Motor neuron (in vitro differentiated cells): ENCODE measurements at regions not wholly inside any gene's neighbourhood (a gene's known extent, or its start where the extent isn't known, plus 50 kb on each side); places are given as distances from the start of the nearest gene placed in this dataset.
"Not testable (repeated sequence)": the region's sequence is repeated elsewhere in the genome, so short reads cannot be mapped to it uniquely, and the experiment has no call there.

Experiments used
- ATAC-seq, 8 experiments: fragments of 200-7000 bp; cut with Tn5 transposase; replicated peaks in 6 of 8; 2 replicates each; pipeline ENCODE4 v1.8.0; 2021; ENCODE audit warnings: mild to moderate bottlenecking in 8 of 8, moderate library complexity in 8 of 8
- H3K27ac ChIP-seq, 2 donors: fragments of 250-450 bp; sonication (Bioruptor Pico); 2 replicates each; pipeline ENCODE4 v1.9.0; 2021; ENCODE audit warnings: antibody characterized with exemption in 2 of 2, mild to moderate bottlenecking in 2 of 2, moderate library complexity in 1 of 2
- H3K4me1 ChIP-seq, 2 donors: fragments of 250-450 bp; sonication (Bioruptor Pico); replicated peaks in 1 of 2; 2 replicates each; pipeline ENCODE4 v1.6.1; 2021; ENCODE audit warnings: antibody characterized with exemption in 2 of 2, mild to moderate bottlenecking in 2 of 2, moderate library complexity in 1 of 2
- H3K4me3 ChIP-seq, 5 donors: fragments of 250-450 bp; sonication (Bioruptor Pico); 2 replicates each; pipeline ENCODE4 v1.9.0; 2021; ENCODE audit warnings: antibody characterized with exemption in 5 of 5, mild to moderate bottlenecking in 5 of 5, moderate library complexity in 4 of 5
- WGBS, 10 experiments: fragments of 450-650 bp; shearing (Covaris generic); methylation state at CpG; one replicate each; pipeline ENCODE4 v1.0.0; 2022; 5-methylcytosine and 5-hydroxymethylcytosine counted together
- in situ Hi-C, 9 experiments: fragments of 400-800 bp; cut with MboI; loops; one replicate each; pipeline ENCODE4 v1.15.0; 2021; ENCODE audit warnings: low sequenced_read_pairs in 9 of 9, low pct_unique_long_range_greater_than_20kb in 2 of 9; ENCODE audit not compliant: unreplicated experiment in 9 of 9

DNA sequence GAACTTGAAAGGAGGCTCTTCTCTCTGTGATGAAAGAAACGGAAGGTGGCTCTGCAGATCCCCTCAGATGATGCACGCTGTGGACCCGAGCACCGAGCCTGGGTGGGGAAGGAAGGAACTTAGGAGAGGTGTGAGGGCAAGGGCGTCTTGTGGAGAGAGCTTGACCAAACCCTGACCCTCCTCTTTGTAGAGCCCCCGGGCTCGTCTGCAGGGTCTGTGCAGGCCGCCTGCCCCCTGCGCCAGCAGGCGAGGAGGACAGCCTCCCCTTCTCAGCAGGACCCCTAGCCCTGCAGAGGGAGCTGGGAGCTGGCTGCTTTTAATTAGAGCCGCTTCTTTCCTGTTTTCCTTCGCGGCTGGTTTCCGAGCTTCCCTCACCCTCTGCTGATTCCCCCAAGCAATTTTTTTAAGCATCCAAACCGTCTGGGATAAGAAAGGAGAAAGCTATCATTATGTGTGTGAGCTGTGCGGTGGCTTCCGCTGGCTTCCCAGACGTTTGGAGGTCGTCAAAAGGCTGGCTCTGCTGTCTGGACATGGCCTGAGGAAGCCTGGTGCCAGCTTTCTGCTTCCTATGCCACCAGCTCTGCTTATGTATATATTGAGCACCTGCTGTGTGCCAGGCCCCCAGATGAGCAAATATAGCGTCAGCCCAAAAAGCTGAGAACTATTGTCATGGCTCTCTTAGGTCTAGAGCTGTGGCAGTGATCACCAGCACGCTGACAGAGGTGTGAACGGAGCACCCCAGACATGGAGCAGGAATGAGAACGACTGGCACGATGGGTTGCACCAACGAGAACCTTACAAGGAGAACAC is 160.2 kb upstream of the IRF2BP2 start:
- in situ Hi-C loops = no loop called here
- peaks cover 29 to 38% of the 10 kb centered on the region in 2 donors for H3K4me1 ChIP-seq
- peak overlapping the region; percentile 39 to 71 for H3K27ac ChIP-seq
- 42 to 100% (median 57%) methylated on average over 1 to 23 of the region's 25 CpGs for WGBS, 10 experiments
- peak in 5 of 8 experiments; percentile 85 to 87 (median 86) for ATAC-seq
- no peak overlapping the region for H3K4me3 ChIP-seq

DNA sequence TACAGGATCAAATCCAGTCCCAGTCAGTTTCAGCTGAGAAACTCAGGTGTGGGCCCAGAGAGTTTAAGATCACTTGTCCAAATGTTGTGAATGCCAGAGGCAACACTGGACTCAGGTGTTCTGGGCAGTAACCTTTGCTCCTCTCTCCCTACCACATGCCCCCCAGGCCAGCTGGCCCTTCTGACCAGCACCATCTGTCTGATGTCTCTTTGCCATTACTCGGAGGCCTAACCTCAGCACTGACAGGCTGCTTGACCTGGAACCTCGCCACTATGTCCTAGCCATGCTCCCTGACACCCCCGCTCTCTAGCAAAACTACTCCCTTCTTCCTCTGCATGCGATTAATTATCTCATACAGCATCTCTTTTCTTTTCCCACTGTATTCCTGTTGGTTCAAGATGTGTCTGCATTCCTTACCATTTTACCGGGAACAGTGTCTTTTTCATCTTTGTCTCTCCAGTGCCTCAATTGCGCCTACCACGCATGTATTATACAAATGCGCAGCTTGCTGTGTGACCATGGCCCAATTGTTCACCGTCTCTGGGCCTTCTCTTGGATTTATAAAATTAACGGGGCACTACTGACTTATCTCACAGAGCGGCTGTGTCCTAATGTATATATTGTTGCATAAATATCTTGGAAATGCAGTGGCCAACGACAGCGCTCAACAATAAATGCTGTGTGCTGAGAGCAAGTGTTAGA is 159.5 kb upstream of the IRF2BP2 start:
- no peak overlapping the region for H3K4me3 ChIP-seq
- 80 to 92% (median 89%) methylated on average over 3 to 13 of the region's 13 CpGs for WGBS, 10 experiments
- H3K27ac ChIP-seq = peak overlapping the region in 1 of 2 donors; percentile 71
- in situ Hi-C loops = no loop called here
- no peak for ATAC-seq
- peaks cover 29 to 38% of the 10 kb centered on the region in 2 donors for H3K4me1 ChIP-seq

DNA sequence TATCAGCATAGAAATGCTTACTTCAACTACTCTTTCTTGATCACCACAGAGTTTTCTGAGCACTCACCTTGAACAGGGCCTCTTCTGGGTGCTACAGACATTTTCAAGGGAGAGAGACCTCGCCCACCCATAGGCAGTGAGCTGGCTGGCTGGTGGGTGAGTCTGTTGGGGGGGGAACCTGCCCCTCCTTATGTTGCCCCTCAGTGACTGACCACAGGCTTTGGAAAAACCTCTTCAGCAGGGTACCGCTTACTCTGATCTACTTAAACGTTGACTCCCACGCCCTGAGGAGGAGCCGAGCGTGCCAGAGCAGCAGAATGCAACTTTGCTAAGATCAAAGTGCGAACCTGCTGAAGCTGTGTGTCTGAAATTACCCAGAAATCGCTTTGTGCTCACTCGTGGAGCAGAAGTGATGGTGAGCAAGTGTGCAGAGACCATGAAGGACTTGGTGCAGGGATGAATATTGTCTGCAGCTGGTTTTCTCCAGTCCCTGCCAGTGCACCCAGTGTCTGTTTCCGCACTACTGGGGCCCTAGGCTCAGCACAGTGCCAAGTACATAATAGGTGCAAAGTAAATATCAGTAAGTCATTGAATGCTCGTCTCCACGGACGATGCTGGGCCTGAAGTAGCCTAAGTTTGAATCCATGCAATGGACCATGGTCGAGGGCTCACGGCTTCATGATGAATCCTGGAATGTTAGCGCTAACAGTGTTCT is 158.7 kb upstream of the IRF2BP2 start:
- ATAC-seq = no peak
- peaks cover 29 to 38% of the 10 kb centered on the region in 2 donors for H3K4me1 ChIP-seq
- in situ Hi-C loops = no loop called here
- 85 to 100% (median 96%) methylated on average over 1 to 16 of the region's 16 CpGs; no CpG with 5 or more reads in 2 of the 10 experiments for WGBS, 10 experiments
- H3K27ac ChIP-seq = no peak overlapping the region
- H3K4me3 ChIP-seq = no peak overlapping the region

DNA sequence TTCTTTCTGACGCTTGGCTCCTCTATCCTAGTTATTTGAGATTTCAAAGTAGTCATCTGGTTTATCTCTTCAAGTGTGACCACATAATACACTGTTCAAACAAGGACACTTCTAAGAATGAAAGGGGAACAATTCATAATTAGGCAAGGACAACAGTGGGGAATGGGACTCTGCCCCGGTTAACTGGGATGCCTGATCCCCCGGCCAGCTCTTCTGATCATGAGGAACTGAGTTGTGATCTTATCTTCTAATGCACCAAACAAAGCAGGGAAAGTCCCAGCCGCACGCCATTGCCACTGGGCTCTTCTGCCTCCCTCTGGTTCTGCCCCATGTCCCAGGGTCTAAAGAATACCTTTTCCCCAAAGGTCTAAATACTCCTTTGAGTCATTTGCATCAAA is 158.2 kb upstream of the IRF2BP2 start:
- in situ Hi-C loops = no loop called here
- 83 to 100% (median 92%) methylated on average over 1 to 5 of the region's 5 CpGs; no CpG with 5 or more reads in 1 of the 10 experiments for WGBS, 10 experiments

DNA sequence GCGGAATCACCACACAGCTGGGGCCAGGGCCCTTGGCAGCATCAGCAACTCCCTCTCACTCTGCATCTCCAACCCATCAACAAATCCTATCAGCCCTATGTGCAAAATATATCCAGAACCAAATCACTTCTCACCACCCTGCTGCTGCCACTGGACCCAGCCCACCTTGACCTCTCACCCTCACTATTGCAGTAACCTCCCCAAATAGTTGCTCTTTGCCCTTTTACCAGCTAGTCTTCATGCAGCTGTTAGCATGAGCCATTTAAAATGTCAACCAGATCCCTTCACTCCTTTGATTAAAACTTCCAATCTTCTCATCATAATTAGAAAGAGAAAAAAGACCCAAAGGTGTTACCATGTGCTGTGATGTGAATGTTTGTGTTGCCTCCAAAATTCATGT is 155.7 kb upstream of the IRF2BP2 start:
- H3K4me1 ChIP-seq = peaks cover 14 to 18% of the 10 kb centered on the region in 2 donors
- ATAC-seq = no peak
- H3K4me3 ChIP-seq = no peak overlapping the region
- in situ Hi-C loops = no loop called here
- WGBS, 10 experiments = 89 to 100% (median 100%) methylated on average over 1 of the region's 1 CpG; no CpG with 5 or more reads in 7 of the 10 experiments
- H3K27ac ChIP-seq = no peak overlapping the region

More for the DNA sequence above, 158.2 kb upstream of the IRF2BP2 start:
- Histone ChIP-seq H3K27ac (no peak overlapping the region), H3K4me1 (peaks cover 29 to 38% of the 10 kb centered on the region in 2 donors), H3K4me3 (no peak overlapping the region)
- ATAC-seq = no peak

DNA sequence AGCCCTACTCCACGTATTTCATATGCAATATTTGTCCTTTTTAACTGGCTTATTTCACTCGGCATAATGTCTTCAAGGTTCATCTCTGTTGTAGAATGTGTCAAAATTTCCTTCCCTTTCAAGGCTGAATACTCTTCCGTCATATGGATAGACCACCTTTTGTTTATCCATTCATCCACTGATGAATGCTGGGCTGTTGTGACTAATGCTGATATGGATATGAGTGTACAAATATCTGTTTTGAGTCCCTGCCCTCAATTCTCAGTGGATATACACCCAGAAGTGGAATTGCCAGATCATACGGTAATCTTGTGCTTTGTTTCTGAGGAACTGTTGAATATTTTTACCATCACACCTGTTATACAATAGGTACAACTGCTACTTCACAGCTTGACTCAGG is 155.2 kb upstream of the IRF2BP2 start:
- H3K27ac ChIP-seq = no peak overlapping the region
- in situ Hi-C loops = no loop called here
- H3K4me3 ChIP-seq = no peak overlapping the region
- peaks cover 10 to 17% of the 10 kb centered on the region in 2 donors for H3K4me1 ChIP-seq
- no peak for ATAC-seq
- 53 to 100% (median 86%) methylated on average over 1 to 4 of the region's 4 CpGs for whole genome bisulfite sequencing, 10 experiments

DNA sequence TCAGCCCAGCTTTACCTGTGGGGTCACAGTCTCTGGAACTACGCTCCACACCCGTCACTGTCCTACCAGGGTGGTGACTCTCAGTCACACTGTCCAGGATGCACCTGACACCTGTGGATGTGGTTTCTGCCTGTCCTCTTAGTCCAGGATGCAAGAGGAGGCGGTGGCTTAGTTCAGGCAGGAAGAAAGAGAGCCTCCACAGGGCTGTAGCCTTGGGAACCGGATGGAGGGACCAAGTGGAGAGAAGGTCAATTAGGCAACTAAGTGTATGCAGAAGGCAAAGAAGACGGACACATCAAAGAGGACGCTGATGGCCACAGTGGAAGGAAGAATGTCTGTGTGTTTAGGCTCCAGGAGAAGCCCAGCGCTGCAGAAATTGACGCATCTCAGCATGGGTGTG is 153.9 kb upstream of the IRF2BP2 start:
- Histone ChIP-seq H3K27ac (no peak overlapping the region), H3K4me3 (no peak overlapping the region), H3K4me1 (peaks cover 5% of the 10 kb centered on the region in 2 donors)
- ATAC-seq = peak in 1 of 8 experiments; percentile 19
- in situ Hi-C loops = no loop called here
- WGBS, 10 experiments = 47 to 100% (median 81%) methylated on average over 2 to 7 of the region's 8 CpGs; no CpG with 5 or more reads in 2 of the 10 experiments

DNA sequence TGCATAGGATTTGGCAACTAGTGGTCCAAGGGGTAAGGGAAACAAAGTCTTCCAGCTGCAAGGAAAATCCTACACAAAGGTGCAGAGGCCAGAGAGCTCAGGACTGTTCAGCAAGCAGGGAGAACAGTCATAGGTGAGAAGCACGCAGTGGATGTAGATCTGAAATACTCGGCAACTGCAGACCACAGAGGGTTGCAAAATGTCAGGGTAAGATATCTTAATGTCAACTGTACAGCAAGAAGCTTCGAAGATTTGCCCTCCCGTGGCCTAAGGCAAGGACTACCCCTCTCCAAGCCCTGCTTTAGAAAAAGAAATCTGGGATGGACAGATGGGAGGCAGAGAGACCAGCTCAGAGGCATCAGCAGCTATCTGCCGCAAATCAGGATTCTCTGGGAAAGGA is 153.4 kb upstream of the IRF2BP2 start:
- no peak for ATAC-seq
- no peak overlapping the region for H3K27ac ChIP-seq
- H3K4me3 ChIP-seq = no peak overlapping the region
- 33 to 100% (median 75%) methylated on average over 1 to 5 of the region's 5 CpGs; no CpG with 5 or more reads in 1 of the 10 experiments for WGBS, 10 experiments
- peaks cover 5% of the 10 kb centered on the region in 2 donors for H3K4me1 ChIP-seq
- in situ Hi-C loops = no loop called here

DNA sequence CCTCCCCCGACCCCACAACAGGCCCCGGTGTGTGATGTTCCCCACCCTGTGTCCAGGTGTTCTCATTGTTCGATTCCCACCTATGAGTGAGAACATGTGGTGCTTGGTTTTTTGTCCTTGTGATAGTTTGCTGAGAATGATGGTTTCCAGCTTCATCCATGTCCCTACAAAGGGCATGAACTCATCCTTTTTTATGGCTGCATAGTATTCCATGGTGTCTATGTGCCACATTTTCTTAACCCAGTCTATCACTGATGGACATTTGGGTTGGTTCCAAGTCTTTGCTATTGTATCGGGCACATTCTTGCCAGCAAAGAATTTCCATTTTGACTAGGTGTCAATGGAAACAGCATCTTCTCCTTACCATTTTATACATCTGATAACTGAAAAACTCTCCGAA is 152.1 kb upstream of the IRF2BP2 start:
- in situ Hi-C loops, H3K27ac ChIP-seq, H3K4me3 ChIP-seq, H3K4me1 ChIP-seq, ATAC-seq: not testable (repeated sequence)
- 67 to 100% (median 100%) methylated on average over 1 to 4 of the region's 5 CpGs; no CpG with 5 or more reads in 1 of the 10 experiments for WGBS, 10 experiments

DNA sequence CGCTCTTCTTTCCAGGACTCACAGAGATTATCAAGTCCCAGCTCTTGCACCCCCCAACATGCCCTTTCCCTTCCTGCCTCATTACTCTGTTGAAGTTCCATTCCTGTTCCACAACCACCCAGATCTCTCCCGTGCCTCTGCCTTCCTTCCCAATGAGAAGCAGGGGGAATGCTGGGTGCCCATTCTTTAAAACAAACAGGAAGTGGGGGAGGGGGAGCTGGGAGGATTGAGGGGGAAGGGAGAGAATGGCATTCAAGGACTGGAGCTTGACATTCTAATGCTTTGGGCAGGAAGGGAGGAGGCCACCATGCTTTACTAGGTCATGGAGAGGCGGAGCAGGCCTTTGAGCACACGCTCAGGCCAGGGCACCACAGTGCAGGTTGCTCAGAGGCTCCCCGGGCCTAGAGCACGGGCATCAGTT is 150.3 kb upstream of the IRF2BP2 start:
- Histone ChIP-seq H3K4me3 (no peak overlapping the region), H3K27ac (no peak overlapping the region), H3K4me1 (peaks cover 9 to 21% of the 10 kb centered on the region in 2 donors)
- in situ Hi-C loops = no loop called here
- 20 to 100% (median 75%) methylated on average over 1 to 3 of the region's 6 CpGs; no CpG with 5 or more reads in 4 of the 10 experiments for WGBS, 10 experiments
- ATAC-seq = peak in 4 of 8 experiments; percentile 18 to 56 (median 29)

DNA sequence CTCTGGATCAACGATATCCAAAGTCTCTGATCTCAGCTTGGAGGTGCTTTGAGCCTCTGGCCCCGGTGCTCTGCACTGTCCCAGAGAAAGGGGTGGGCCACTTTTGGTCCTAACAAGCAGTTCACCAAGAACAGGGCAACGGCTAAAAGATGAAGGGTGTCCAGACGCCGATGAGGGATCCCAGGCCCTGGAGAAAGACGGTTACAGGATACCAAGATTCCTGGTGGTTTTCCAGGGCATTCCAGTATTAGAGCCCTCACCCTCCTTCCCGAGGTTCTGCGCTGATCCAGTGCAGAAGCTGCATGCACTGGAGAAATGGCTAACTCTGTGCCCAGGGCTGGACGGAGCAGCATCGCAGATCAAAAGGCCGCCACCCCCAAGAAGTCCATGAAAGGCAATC is 149.9 kb upstream of the IRF2BP2 start:
- WGBS, 10 experiments = 61 to 93% (median 85%) methylated on average over 2 to 8 of the region's 11 CpGs; no CpG with 5 or more reads in 5 of the 10 experiments
- H3K27ac ChIP-seq = no peak overlapping the region
- in situ Hi-C loops = no loop called here
- H3K4me3 ChIP-seq = no peak overlapping the region
- H3K4me1 ChIP-seq = peaks cover 9 to 21% of the 10 kb centered on the region in 2 donors
- ATAC-seq = no peak

DNA sequence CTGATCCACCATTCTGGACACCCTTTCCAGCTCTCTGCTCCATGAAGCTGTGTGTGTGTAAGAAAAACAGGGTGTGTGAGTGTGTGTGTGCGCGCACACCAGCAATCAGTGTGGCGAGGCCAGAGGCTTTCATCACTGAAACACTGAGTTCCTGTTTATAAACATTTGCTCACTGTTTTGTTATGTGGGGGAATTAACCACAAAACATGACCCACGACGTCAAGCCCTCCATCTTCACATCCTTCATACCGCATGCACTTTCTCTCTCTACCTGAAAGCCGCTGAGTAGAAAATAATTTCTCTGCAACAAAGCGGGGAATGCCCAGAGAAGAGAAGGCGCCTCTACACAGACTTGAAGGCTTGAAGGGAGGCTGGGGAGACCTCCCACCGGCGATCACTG is 148.9 kb upstream of the IRF2BP2 start:
- H3K4me3 ChIP-seq = no peak overlapping the region
- H3K27ac ChIP-seq = no peak overlapping the region
- 20 to 99% (median 91%) methylated on average over 1 to 11 of the region's 11 CpGs; no CpG with 5 or more reads in 2 of the 10 experiments for WGBS, 10 experiments
- peaks cover 9 to 21% of the 10 kb centered on the region in 2 donors for H3K4me1 ChIP-seq
- no peak for ATAC-seq
- in situ Hi-C loops = no loop called here

DNA sequence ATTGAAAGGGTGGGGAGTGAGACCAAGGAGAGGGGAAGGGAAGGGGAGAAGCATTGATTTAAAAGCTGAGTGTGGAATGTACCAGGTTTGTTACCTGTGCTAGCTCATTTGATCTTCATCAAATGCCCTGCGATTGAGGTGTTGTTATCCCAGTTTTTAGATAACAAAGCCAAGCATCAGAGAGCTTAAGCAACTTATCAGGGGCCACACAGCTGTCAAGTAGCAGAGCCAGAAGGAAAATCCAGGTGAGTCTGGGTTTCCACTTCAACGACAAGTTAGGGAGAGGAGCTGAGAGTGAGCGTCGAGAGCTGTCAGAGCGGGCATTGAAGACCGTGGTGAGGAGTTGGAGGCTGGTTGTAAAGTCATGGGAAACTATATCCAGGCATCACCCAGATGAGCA is 146.9 kb upstream of the IRF2BP2 start:
- no peak for ATAC-seq
- no peak overlapping the region for H3K4me3 ChIP-seq
- peaks cover 17 to 21% of the 10 kb centered on the region in 2 donors for H3K4me1 ChIP-seq
- WGBS, 10 experiments = 73 to 100% (median 88%) methylated on average over 1 to 6 of the region's 6 CpGs; no CpG with 5 or more reads in 3 of the 10 experiments
- in situ Hi-C loops = no loop called here
- H3K27ac ChIP-seq = no peak overlapping the region
